ENCODE measurements at regions not wholly inside any gene's neighbourhood (a gene's known extent, or its start where the extent isn't known, plus 50 kb on each side); places are given as distances from the start of the nearest gene placed in this dataset.

- TF ChIP-seq CTCF (conservative IDR thresholded peaks at IDR 0.05; ENCODE audit: low read length) (no peak), EZH2phosphoT487 (IDR thresholded peaks at IDR 0.05; ENCODE audit: borderline replicate concordance, low read depth, low read length) (no peak)
These were observed 956.5 kb downstream of the KCNMA1 start for GRCh38 chr10:76681153-76681552.
